Cardiac septum (tissue), 1 donor: ENCODE measurements at regions not wholly inside any gene's neighbourhood (a gene's known extent, or its start where the extent isn't known, plus 50 kb on each side); places are given as distances from the start of the nearest gene placed in this dataset.
A peak's percentile ranks its signal among the peaks of the same experiment; 100 is the strongest.
"Not testable (repeated sequence)": the region's sequence is repeated elsewhere in the genome, so short reads cannot be mapped to it uniquely, and the experiment has no call there.

Experiments used
- DNase-seq: peaks from one replicate; pipeline ENCODE4 v3.0.0-alpha.2; 2020; ENCODE audit warnings: low spot score
- intact Hi-C: fragments of 100-400 bp; cut with DNase I; formaldehyde crosslinking; loops from one replicate; pipeline ENCODE4 v1.14.0; 2022
- donor health status: DM: no; HTN: no; CAD: no.

- intact Hi-C loops, result no loop called here
- DNase-seq, result peak; percentile 72
Measured at GRCh38 chr15:66880380-66881155, 178.5 kb downstream of the SMAD6 start.

GRCh38 chr15:66881173-66881905 is 179.3 kb downstream of the SMAD6 start:
- intact Hi-C loops, result no loop called here
- DNase-seq, result peak; percentile 69

- peak; percentile 72 for DNase-seq
- intact Hi-C loops, result no loop called here
Measured at GRCh38 chr15:66882251-66883020, 180.4 kb downstream of the SMAD6 start.

GRCh38 chr15:66883284-66883911 is 181.4 kb downstream of the SMAD6 start:
- intact Hi-C loops, result no loop called here
- DNase-seq, result peak; percentile 92

- intact Hi-C loops, result no loop called here
- no peak for DNase-seq
Measured at GRCh38 chr15:66884115-66884622, 181.2 kb upstream of the SMAD3 start.

GRCh38 chr15:66884661-66885237 is 180.7 kb upstream of the SMAD3 start:
- DNase-seq, result peak; percentile 71
- intact Hi-C loops, result no loop called here

- intact Hi-C loops, result no loop called here
- peak; percentile 49 for DNase-seq
Measured at GRCh38 chr15:66885281-66885915, 180.0 kb upstream of the SMAD3 start.

GRCh38 chr15:66886241-66886675 is 179.1 kb upstream of the SMAD3 start:
- intact Hi-C loops, result no loop called here
- DNase-seq, result peak; percentile 39

- DNase-seq, result peak; percentile 36
- intact Hi-C loops, result no loop called here
Measured at GRCh38 chr15:66886686-66887273, 178.6 kb upstream of the SMAD3 start.

- intact Hi-C loops, DNase-seq: not testable (repeated sequence)
Measured at GRCh38 chr15:66889298-66889697, 176.1 kb upstream of the SMAD3 start.

GRCh38 chr15:66891776-66892175 is 173.6 kb upstream of the SMAD3 start:
- no peak for DNase-seq
- intact Hi-C loops, result no loop called here

- peak; percentile 14 for DNase-seq
- intact Hi-C loops, result no loop called here
Measured at GRCh38 chr15:66893294-66893693, 172.1 kb upstream of the SMAD3 start.

- intact Hi-C loops, result no loop called here
- DNase-seq, result peak; percentile 12
Measured at GRCh38 chr15:66894363-66894762, 171.0 kb upstream of the SMAD3 start.

- DNase-seq, result peak; percentile 10
- intact Hi-C loops, result no loop called here
Measured at GRCh38 chr15:66894986-66895780, 170.2 kb upstream of the SMAD3 start.

GRCh38 chr15:66895794-66896453 is 169.5 kb upstream of the SMAD3 start:
- peak; percentile 55 for DNase-seq
- intact Hi-C loops, result no loop called here

GRCh38 chr15:66896611-66897010 is 168.8 kb upstream of the SMAD3 start:
- intact Hi-C loops, result no loop called here

GRCh38 chr15:66897416-66897815 is 168.0 kb upstream of the SMAD3 start:
- intact Hi-C loops, result no loop called here

More at GRCh38 chr15:66896611-66897010, 168.8 kb upstream of the SMAD3 start:
- DNase-seq, result peak; percentile 49

More at GRCh38 chr15:66897416-66897815, 168.0 kb upstream of the SMAD3 start:
- DNase-seq, result peak; percentile 49
